ENCODE measurements at regions not wholly inside any gene's neighbourhood (a gene's known extent, or its start where the extent isn't known, plus 50 kb on each side); places are given as distances from the start of the nearest gene placed in this dataset.

- TF ChIP-seq POLR2A (IDR thresholded peaks at IDR 0.05; ENCODE audit: low read length), result no peak
- no peak for TF ChIP-seq RCOR1 (IDR thresholded peaks at IDR 0.05; ENCODE audit: low read depth, low read length)
- no peak for TF ChIP-seq MAZ (IDR thresholded peaks at IDR 0.05; ENCODE audit: borderline replicate concordance, low read depth, low read length)
- TF ChIP-seq REST (IDR thresholded peaks at IDR 0.05), result no peak
- TF ChIP-seq SMC3 (IDR thresholded peaks at IDR 0.05), result no peak
- no peak for TF ChIP-seq CTCF (IDR thresholded peaks at IDR 0.05)
- no peak for TF ChIP-seq MAFK (IDR thresholded peaks at IDR 0.05; ENCODE audit: partially characterized antibody)
- TF ChIP-seq HOXA7 (CRISPR knock-in tag; IDR thresholded peaks at IDR 0.05), result no peak
- TF ChIP-seq NR3C1 (IDR thresholded peaks at IDR 0.05), result no peak
- no peak for TF ChIP-seq RFX5 (IDR thresholded peaks at IDR 0.05)
- no peak for TF ChIP-seq JUNB (IDR thresholded peaks at IDR 0.05)
- no peak for TF ChIP-seq NFE2L2 (conservative IDR thresholded peaks at IDR 0.05; ENCODE audit: low read length)
- TF ChIP-seq EP300 (IDR thresholded peaks at IDR 0.05), result no peak
- no peak for TF ChIP-seq ESRRA (IDR thresholded peaks at IDR 0.05; ENCODE audit: borderline replicate concordance, low read length)
These were observed 1057.5 kb downstream of the LRFN5 start for GRCh38 chr14:42664190-42664589.
